ENCODE measurements at regions not wholly inside any gene's neighbourhood (a gene's known extent, or its start where the extent isn't known, plus 50 kb on each side); places are given as distances from the start of the nearest gene placed in this dataset.
"Not testable (repeated sequence)": the region's sequence is repeated elsewhere in the genome, so short reads cannot be mapped to it uniquely, and the experiment has no call there.

GRCh38 chr2:163046615-163047014, 208.0 kb upstream of the KCNH7 start:
- no peak for DNase-seq

DNA sequence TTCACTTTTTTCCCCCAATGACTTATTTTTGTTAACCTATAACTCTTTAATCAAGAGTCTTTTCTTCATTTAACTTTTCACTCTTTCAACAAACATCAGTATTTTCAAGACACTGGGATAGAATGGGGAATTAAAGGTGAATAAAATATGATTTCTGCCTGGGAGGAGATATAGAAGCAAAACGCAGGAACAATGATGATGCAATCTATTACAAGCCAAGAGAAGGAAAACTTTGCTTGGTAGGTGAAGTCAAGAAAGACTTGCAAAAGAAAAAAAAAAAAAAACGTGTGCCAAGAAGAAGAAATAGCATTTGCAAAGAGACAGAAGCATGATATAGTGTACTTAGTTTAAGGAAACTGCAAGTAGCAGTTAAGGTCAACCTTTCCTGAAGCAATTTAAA, 207.3 kb upstream of the KCNH7 start:
- DNase-seq = no peak

GRCh38 chr2:163044114-163044513, 205.5 kb upstream of the KCNH7 start:
- no peak for DNase-seq

GRCh38 chr2:163043201-163043600, 204.6 kb upstream of the KCNH7 start:
- DNase-seq = no peak

DNA sequence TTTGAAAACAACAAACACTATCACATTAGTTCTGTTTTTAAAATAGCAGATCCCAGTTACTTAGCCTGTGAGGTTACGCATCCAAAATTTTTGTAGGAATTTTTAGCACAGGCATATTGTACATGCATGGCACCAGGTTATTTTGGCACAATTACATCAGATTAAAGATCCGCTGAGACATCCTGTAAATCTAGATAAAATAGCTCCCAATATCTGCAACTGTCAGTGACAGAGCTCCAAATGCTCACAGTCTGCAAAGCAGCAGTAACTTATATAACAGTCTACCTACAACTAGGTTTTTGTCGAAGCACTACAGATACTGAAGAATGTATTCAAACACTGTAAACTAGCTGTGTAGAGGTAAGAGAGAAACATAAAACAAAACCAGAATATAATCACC, 200.7 kb upstream of the KCNH7 start:
- no peak for DNase-seq

- DNase-seq = no peak
These were observed 190.2 kb upstream of the KCNH7 start for GRCh38 chr2:163028807-163029206.

GRCh38 chr2:163026136-163026775, 187.7 kb upstream of the KCNH7 start:
- peak; percentile 60 for DNase-seq

DNA sequence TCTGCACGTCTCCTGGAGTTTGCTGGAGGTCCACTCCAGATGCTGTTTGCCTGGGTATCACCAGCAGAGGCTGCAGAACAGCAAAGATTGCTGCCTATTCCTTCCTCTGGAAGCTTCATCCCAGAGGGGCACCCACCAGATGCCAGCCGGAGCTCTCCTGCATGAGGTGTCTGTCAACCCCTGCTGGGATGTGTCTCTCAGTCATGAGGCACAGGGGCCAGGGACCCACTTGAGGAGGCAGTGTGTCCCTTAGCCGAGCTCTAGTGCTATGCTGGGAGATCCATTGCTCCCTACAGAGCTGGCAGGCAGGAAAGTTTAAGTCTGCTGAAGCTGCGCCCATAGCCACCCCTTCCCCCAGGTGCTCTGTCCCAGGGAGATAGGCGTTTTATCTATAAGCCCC, 178.3 kb upstream of the KCNH7 start:
- DNase-seq = not testable (repeated sequence)

GRCh38 chr2:163011000-163011399, 172.4 kb upstream of the KCNH7 start:
- no peak for DNase-seq

- no peak for DNase-seq
These were observed 170.1 kb upstream of the KCNH7 start for GRCh38 chr2:163008642-163009041.

DNA sequence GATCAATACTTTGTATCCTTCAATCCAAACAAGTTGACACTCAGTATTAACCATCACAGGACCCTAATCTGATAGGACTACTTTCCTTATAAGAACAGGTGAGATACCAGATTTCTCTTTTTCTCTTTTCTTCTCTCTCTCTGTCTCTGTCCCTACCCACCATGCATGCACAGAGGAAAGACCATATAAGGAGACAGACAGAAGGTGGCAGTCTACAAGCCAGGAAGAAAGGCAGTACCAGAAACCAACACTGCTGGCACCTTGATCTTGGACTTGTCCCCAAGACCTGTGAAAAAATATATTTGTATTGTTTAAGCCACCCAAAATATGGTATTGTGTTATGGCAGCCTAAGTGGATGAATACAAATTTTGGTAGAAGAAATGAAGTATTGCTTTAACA, 156.2 kb upstream of the KCNH7 start:
- no peak for DNase-seq

DNA sequence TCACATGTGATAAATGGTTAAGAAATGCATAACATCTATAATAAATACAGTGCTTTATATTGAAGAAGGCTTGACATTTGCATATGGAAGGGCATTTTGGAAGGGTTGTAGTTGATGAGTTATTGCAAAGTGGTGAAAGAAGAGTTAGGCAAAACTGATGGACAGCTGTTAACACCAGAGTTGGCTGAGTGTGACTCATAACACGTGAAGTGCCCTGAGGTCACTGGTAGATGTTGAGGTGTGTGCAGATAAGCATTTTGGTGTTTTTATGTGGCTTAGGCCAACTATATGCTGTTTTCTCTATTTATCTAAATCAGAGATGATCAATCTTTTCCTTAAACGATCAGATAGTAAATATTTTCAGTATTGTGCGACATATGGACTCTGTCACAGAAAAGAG, 154.3 kb upstream of the KCNH7 start:
- no peak for DNase-seq

- no peak for DNase-seq
These were observed 150.9 kb upstream of the KCNH7 start for GRCh38 chr2:162989507-162989906.

- no peak for DNase-seq
These were observed 136.2 kb upstream of the KCNH7 start for GRCh38 chr2:162974771-162975170.

DNA sequence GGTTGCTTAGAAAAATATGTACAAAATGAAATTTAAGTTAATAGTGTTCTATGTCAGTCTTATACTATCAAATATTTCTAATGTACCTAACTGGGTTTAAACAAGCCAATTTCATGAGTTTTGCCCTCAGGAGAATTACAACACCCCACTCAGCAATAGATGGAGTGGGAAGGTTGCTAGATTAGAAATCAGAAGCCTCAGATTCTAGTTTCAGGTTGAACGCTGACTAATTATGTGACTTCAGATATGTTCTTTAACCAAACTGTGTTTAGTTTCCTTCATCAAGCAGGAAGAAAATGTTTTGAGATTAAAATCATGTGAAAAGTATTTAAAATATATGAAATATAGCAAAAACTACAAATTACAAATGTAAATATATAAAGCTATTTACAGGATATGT, 133.8 kb upstream of the KCNH7 start:
- DNase-seq = no peak

GRCh38 chr2:162968306-162968705, 129.7 kb upstream of the KCNH7 start:
- DNase-seq = no peak

DNA sequence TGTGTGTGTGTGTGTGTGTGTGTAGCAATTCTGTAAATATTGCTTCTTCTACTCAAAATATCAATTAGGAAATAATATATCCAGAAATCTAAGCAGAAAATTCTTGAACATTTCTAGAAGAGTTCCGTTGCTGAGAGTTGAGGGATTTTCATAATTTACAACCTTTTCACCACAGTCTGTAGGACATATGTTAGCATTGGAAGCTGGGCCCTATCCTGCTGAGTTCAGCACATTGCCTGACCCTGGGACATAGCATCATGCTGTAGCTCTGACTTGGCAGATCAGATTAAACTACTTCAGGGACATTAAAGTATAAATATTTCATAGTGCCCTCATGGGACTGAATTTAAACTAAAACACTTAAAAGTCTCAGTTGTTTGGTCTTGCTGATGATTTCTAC, 129.2 kb upstream of the KCNH7 start:
- DNase-seq = no peak

DNA sequence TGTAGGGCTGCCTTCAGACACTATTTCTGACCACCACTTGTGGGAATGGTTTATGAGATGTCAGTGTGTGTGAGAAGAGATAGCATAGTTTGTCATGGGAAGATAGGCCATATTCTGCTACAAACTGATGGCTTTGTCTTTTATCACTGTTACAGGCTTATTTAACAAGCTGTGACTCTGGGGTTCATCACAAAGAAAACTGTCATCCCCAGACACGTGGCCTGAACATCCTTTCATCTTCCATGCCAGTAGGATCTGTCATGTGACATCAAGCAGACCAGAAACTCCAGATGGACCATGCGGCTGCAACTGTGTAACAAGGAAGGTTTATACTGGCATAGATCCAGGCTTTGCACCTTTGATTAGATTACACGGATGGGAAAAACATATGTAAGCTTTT, 128.6 kb upstream of the KCNH7 start:
- DNase-seq = no peak

DNA sequence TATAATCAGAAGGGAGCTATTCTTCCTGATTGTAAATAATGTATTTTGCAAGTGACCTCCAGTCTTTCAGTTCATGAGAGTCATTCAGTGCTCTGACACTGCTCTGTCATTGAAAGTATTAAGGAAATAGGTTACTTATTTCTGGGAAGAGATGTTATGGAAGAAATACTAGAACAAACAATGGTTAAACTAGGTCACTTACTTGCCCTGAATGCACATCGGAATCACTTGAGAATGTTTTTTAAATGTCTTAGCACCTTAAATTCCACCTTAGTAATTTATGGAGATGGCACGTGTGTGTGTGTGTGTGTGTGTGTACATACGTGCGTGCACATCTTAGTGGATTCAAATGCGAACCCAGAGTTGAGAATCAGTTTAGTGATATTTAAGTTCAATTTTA, 126.6 kb upstream of the KCNH7 start:
- DNase-seq = no peak

GRCh38 chr2:162964513-162964912, 125.9 kb upstream of the KCNH7 start:
- DNase-seq = no peak

- DNase-seq = no peak
These were observed 124.6 kb upstream of the KCNH7 start for GRCh38 chr2:162963156-162963555.

- DNase-seq = no peak
These were observed 107.2 kb upstream of the KCNH7 start for GRCh38 chr2:162945785-162946184.

- no peak for DNase-seq
These were observed 99.8 kb upstream of the KCNH7 start for GRCh38 chr2:162938387-162938786.

DNA sequence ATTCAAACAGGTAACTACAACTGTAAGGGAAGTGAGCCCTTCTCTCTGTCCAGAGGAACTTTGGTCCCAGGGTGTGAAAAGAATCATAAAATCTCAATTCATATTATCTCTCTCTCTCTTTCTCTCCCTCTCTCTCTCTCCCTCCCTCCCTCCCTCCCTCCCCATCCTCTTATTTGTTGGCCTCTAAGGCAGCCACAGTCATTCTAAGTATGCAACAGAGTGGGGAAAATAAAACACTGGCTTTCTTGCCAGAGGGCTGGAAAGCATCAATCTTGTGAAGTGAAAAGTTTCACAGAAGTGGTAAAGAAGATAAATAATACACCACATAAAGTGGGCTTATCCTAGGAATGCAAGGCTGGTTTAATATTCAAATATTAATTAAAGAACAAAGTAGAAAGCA, 95.6 kb upstream of the KCNH7 start:
- no peak for DNase-seq

DNA sequence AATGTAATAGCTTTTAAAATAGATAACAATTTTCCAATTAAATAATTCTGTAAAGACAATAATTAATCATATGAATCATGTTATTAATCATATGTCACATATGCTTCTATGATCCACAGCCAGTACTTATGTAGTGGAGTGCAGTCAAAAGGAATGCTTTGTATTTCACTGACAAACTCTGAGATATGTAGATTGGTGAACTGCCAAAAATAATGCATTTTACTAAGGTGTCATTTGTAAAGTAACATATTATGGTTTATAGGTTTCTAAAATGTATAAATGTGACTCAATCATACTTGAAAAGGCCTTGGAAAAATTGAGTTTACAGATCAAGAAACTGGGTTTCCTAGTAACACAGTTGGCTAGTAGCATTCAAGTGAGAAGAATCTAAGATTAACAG, 93.8 kb upstream of the KCNH7 start:
- DNase-seq = no peak

- no peak for DNase-seq
These were observed 91.0 kb upstream of the KCNH7 start for GRCh38 chr2:162929571-162929970.
